ENCODE measurements at regions not wholly inside any gene's neighbourhood (a gene's known extent, or its start where the extent isn't known, plus 50 kb on each side); places are given as distances from the start of the nearest gene placed in this dataset.

GRCh38 chr3:187618722-187619121 lies 51.5 kb downstream of the SST start:
- no peak for DNase-seq

- DNase-seq: no peak
These were observed 53.0 kb downstream of the SST start for GRCh38 chr3:187617213-187617612.

DNA sequence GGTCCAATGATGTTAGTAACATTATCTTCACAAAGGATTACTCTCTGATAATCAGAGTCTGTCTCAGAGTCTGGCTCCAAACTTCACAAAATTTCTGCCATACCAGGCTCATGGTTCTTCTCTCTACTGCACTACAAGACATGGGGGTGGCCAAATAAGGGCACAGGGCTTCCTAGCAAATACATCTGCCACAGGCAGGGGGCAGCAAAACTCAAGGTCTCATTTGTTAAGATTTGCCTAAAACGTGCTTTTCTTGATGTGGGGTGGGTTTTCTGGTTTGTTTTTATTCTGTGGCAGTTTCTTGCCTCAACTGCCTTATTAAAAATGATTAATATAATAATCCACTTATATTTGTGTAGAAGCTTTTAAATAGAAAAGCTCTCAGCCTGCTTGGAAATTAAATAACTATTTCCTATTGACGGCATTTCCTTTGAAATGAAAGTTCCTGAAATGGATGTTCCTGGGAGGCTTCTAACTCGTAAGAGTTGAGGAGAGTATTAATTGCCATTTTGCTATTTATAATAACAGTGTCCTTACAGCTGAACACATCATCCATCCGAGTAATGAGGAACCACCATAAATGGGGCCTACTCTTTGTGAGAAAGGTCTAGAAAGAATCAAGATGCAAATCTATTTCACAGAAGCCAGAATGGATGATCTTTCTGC lies 53.8 kb downstream of the SST start:
- DNase-seq: peak; percentile 66 to 80 (median 79)

- DNase-seq: no peak
These were observed 54.6 kb downstream of the SST start for GRCh38 chr3:187615630-187616029.

- no peak for DNase-seq
These were observed 57.5 kb downstream of the SST start for GRCh38 chr3:187612656-187613055.

- DNase-seq: no peak
These were observed 59.1 kb downstream of the SST start for GRCh38 chr3:187610981-187611511.

- DNase-seq: no peak
These were observed 75.9 kb downstream of the SST start for GRCh38 chr3:187594272-187594671.

DNA sequence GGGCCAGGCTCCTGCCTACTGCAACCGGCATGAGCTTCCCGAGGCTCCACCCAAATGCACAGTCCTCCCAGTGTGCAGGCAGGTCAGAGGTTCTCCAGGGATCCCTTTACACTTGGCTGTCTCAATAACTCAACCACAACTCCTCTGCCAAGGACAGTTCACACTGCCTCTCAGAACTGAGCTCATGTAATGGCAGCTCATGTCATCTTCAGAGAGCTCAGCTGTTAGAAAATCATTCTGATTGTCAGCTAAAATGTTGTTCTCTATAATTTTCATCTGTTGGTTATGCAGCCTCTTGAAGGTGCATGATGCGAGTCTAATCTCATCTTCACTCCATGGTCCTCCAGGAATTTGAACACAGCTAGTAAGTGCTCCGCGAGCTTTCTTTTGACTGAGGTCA lies 76.7 kb downstream of the SST start:
- DNase-seq: no peak

DNA sequence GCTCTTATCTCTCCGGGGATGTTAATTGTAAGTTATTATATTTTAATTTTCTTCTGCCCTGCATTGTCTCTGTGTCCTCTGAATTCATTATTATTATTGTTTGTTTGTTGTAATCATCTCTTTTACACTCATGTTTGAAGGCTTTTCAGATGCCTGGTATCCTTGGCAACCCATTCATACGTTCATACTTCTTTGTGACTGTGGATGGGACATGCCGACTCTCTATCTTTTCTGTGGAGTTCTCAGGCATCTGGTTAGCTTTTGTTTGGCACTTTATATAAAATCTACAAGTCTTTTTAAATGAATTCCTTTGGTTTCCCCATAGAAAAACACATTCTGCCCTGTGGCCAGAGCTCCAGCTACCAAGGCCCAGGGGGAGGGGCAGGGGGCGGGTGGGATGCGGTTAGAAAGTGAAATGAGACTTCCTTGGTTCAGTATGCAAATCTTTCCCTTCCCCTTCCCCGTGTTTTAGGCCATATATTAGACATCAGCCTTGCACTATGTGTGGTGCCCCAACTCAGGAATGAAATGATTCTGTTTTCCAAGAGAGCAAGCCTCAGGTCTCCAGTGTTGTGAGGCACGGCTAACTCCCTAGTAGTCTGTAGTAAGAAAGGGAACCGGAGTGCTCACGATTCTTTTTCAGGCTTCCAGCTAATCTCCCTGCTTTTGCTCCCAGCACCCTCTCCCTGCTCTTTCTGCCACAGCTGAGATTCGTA lies 79.2 kb downstream of the SST start:
- no peak for DNase-seq

DNA sequence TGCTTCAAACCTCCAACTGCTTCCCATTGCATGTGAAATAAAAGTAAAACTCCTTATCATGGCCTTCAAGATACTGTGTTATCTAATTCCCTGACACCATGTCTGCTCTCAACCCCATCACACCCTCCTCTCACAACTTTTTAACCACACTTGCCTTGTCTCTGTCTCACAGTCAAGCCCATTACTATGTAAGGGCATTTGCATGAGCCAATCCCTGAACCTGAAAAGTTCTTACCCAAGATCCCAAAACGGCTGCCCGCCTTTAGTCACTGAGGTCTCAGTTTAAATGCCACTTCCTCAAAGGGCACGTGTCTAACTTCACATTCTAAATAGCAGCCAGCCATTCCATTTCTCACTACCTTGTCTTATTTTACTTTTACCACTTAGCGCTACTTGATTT lies 83.1 kb downstream of the SST start:
- DNase-seq: peak in 2 of 3 donors; percentile 4 to 6

- no peak for DNase-seq
These were observed 84.0 kb downstream of the SST start for GRCh38 chr3:187586226-187586625.

GRCh38 chr3:187572441-187572840 lies 97.8 kb downstream of the SST start:
- no peak for DNase-seq

- DNase-seq: no peak
These were observed 98.5 kb downstream of the SST start for GRCh38 chr3:187571701-187572100.

DNA sequence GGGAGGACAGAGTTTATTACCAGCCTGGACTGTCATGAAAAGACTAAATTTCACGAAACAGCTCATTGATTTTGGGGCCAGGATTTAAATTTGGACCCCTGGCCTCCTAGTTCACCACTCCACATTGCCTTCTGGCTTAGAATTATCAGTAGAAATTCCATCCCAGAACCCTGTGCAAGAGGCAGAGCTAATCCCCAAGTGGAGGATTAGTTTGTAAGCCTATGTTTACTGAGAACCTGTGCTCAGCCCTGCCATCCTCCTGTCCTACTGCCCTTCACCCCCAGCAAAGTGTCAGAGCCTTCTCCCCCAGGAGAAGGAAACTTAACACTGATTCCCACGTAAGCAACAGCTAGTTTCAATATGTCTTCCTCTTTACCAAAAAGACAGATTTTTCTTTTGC lies 99.4 kb downstream of the SST start:
- DNase-seq: no peak

DNA sequence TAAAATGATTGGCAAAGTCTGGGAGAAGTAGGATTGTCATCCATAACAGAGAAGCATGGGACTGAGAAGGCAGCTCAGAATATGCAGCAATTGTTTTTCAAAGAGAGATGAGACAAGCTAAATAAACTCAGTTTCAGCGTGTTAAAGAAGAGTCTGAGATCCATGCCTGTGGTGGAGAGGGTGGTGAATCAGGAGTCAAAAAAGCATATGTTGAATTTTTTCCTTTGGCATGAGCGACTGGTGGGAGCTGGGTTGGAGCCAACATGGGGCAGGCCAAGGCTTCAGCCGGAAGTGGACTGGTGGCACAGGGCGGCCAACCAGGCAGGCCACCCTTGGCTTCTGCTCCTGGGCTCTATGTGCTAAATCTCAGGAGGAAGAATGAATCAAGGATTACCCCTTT lies 102.0 kb downstream of the SST start:
- DNase-seq: no peak

DNA sequence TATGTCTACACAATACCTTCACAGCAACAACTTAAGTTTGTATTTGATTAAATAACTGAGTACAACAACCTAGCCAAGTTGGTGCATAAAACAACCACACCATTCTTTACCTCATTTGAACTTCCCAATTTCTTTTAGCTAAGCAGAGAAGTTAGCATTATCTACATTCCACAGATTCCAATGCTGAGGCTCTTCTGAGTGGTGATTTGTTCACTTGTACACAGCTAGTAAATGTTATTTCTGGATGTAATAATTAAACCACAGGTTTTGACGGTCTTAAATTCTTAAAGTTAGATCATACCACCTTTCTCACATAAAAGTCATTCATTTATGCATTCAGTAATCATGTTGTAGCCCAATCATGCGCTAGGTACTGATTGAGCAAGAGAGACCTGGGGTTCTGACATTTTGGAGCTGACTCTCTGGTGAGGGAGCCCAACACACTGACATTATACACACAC lies 102.5 kb downstream of the SST start:
- DNase-seq: no peak

- DNase-seq: peak; percentile 15 to 22 (median 18)
These were observed 103.2 kb downstream of the SST start for GRCh38 chr3:187567021-187567420.

DNA sequence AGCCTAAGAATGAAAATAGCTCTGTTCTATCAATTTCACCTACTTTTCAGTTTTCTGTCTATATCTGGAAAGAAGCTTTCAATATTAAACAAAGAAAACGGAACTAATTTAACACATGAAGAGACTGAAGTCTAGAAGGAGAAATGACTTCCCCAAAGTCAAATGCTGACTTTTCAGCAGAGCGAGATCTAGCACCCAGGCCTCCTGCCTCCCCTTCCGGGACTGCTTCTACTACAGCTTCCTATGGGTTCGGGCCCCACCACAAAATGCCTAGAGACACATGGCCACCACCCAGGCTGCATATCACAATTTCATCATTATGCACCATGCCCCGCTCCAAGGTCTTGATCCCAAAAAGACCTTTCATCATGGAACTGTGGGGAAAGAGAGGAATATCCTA lies 104.5 kb downstream of the SST start:
- no peak for DNase-seq

DNA sequence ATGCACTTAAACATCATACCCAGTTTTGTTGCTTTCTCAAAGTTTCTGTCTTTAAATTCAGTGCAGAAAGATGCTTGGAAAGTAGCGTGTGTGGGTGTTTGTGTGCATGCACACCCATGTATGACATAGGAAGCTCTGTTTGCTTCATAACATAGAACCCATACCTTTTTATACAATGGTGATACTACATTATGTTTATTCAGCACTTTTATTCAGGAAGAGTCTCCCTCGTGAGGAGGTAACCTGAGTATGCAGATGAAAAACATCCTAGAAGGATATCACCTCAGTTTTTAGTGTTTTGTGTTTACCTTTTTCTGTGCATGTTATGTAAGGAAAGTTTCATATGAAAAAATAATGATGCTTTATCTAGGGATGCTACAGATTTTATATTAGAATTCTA lies 111.2 kb downstream of the SST start:
- no peak for DNase-seq

DNA sequence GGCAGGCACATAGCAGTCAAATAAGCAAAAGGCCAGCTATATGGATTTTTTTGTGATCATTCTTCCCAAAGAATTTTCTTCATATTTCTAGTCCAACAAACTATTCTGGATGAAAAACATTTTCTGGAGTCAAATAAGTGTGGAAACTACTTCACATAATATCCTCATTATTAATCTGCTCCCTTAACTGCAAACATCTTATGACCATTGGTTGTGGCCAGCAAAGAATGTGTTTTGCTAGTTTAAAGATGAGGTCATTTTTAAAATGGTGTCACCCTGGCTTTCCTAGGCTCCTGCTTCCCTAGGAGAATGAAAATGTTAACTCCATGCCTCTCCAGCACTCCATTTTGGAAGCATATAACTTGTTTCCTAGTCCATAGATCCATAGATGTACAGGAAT lies 118.8 kb downstream of the SST start:
- no peak for DNase-seq

GRCh38 chr3:187550446-187550845 lies 119.7 kb downstream of the SST start:
- no peak for DNase-seq

GRCh38 chr3:187545366-187545765 lies 124.8 kb downstream of the SST start:
- no peak for DNase-seq

DNA sequence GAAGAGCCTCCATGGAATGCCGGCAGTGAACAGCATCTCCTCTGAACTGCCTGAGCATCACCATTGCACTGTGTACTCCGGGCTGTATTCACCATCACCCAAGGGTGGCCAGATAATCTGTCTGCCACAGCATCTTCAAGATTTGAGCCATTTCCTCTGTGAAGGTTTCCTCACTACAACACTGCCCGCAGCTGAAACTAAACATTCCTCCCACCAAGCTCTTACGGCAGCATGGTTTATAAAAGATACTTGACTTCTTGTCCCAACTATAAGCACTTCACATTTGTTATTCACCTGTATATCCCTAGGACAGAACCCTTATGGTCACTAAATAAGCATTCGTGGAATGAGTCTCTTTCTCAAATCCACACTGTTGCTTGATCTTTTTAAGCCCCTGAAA lies 125.9 kb downstream of the SST start:
- DNase-seq: no peak

DNA sequence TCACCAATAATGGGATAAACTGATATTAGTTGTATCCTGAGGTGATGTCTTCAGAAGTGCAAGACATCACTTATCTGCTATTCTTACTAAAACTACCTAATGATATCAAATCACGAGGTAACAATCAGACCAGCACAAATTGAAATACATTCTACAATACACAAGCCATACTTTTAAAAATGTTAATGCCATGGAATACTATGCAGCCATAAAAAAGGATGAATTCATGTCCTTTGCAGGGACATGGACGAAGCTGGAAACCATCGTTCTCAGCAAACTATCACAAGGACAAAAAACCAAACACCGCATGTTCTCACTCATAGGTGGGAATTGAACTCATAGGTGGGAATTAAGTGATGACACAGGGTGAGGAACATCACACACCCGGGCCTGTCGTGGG lies 129.3 kb downstream of the SST start:
- DNase-seq: no peak

DNA sequence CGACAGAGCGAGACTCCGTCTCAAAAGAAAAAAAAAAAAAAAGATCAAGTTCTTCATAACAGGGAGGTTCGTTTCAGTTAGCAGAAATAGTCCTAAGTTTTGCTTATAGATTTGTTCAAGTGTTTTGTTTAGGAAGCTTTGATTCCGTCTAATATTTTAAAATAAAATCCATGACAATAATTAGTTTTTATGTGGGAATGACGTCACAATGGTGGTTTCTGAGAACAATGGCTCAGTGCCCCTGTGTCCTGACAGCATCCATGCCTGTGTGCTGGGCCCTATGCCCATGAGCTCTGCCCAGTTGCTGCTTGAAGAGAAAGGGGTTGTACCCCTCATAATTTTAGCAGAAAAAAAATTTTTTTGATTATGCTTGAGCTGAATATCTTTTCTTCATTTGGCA lies 134.0 kb downstream of the SST start:
- no peak for DNase-seq

All from suppressor macrophage treated with lipopolysaccharide for 1 hour (primary cell).